Vagina (tissue), 2 donors: ENCODE measurements at regions not wholly inside any gene's neighbourhood (a gene's known extent, or its start where the extent isn't known, plus 50 kb on each side); places are given as distances from the start of the nearest gene placed in this dataset.
"Not testable (repeated sequence)": the region's sequence is repeated elsewhere in the genome, so short reads cannot be mapped to it uniquely, and the experiment has no call there.

Experiments
- DNase-seq, 2 donors: peaks; one replicate each; pipeline ENCODE4 v3.0.0-alpha.2; 2017; ENCODE audit errors: extremely low spot score in 2 of 2
- H3K27ac ChIP-seq: fragments of 200-600 bp; sonication (generic); one replicate; pipeline ENCODE4 v1.5.1; 2019
- H3K27me3 ChIP-seq: fragments of 200-600 bp; sonication (generic); one replicate; pipeline ENCODE4 v1.5.1; 2019
- H3K36me3 ChIP-seq, 2 donors: fragments of 200-600 bp; sonication (generic); one replicate each; pipeline ENCODE4 v1.5.1; 2017 to 2019
- H3K4me1 ChIP-seq: fragments of 200-600 bp; sonication (generic); one replicate; pipeline ENCODE4 v1.5.1; 2019
- H3K4me3 ChIP-seq, 2 donors: fragments of 200-600 bp; sonication (generic); 1 replicate in 1 of 2; 2 replicates in 1 of 2; pipeline ENCODE4 v1.5.1; 2016 to 2019
- H3K9me3 ChIP-seq: fragments of 200-600 bp; sonication (generic); one replicate; pipeline ENCODE4 v1.5.1; 2019
- POLR2A ChIP-seq, 2 donors: fragments of 450-650 bp; IDR thresholded peaks; one replicate each; pipeline ENCODE4 v1.6.1; 2017; ENCODE audit warnings: antibody characterized with exemption in 2 of 2, mild to moderate bottlenecking in 2 of 2, moderate library complexity in 2 of 2
- POLR2AphosphoS5 ChIP-seq, 2 donors: sonication (generic); formaldehyde crosslinking; IDR thresholded peaks; one replicate each; pipeline ENCODE4 v1.9.0; 2017; ENCODE audit warnings: antibody characterized with exemption in 2 of 2, mild to moderate bottlenecking in 2 of 2, low read depth in 1 of 2; ENCODE audit not compliant: insufficient read depth in 1 of 2
- intact Hi-C: fragments of 100-400 bp; cut with DNase I; formaldehyde crosslinking; loops from one replicate; pipeline ENCODE4 v1.15.1; 2023
- TF ChIP-seq, protein P1 (sequence below), 3 experiments: fragments of 450-650 bp in 2 of 3; fragments of 200-600 bp in 1 of 3; sonication (generic) in 1 of 3; IDR thresholded peaks; one replicate each; pipeline ENCODE4 v1.5.1; 2017 to 2019; ENCODE audit warnings: antibody characterized with exemption in 3 of 3, mild to moderate bottlenecking in 2 of 3, moderate library complexity in 2 of 3

DNA sequence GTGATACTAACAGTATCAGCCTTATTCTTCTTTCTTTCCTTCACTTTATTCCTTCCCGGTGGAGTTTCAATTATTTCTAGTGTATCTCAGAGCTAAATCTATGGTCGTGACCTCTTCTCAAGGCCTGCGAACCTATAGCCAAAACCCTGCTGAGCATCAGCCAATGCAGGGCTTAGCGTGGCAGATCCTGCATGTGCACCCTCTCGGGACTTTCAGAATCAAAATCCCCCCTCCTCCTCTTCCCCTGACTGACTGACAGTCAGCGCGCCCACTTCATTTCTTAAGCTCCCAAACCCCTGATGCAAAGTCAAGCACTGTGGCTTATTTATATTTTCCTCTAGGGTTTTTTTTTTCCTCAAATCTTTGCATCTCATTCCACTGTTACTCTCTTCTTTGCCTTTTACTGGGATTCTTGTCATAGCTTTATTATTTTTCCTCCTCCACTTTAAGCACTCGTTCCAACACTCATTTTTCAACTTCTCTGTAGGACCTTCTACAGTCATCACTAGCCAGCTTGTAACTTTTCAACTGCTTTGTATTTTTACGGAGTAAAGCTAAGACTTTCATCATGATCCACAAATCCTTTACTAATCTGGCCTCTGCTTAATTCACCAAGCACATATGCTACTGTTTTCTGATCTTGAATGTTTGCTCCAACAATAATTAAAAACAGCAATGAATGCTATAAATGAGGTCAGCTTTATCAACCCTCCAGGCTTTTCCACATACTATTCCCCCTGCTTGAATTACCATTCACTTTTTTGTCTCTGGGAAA is 896.5 kb upstream of the PIK3C3 start:
- TF ChIP-seq, protein P1, sequence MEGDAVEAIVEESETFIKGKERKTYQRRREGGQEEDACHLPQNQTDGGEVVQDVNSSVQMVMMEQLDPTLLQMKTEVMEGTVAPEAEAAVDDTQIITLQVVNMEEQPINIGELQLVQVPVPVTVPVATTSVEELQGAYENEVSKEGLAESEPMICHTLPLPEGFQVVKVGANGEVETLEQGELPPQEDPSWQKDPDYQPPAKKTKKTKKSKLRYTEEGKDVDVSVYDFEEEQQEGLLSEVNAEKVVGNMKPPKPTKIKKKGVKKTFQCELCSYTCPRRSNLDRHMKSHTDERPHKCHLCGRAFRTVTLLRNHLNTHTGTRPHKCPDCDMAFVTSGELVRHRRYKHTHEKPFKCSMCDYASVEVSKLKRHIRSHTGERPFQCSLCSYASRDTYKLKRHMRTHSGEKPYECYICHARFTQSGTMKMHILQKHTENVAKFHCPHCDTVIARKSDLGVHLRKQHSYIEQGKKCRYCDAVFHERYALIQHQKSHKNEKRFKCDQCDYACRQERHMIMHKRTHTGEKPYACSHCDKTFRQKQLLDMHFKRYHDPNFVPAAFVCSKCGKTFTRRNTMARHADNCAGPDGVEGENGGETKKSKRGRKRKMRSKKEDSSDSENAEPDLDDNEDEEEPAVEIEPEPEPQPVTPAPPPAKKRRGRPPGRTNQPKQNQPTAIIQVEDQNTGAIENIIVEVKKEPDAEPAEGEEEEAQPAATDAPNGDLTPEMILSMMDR (IDR thresholded peaks at IDR 0.05) = no peak
- TF ChIP-seq POLR2AphosphoS5 (IDR thresholded peaks at IDR 0.05; ENCODE audit: insufficient read depth in 1 of 2, low read depth in 1 of 2) (no peak), POLR2A (IDR thresholded peaks at IDR 0.05) (no peak)
- DNase-seq = no peak
- no peaks in the 10 kb centered on the region for H3K36me3 ChIP-seq
- intact Hi-C loops = no loop called here
- no peaks in the 10 kb centered on the region for H3K9me3 ChIP-seq
- H3K4me3 ChIP-seq = no peak overlapping the region
- no peaks in the 10 kb centered on the region for H3K4me1 ChIP-seq
- H3K27ac ChIP-seq = no peak overlapping the region
- H3K27me3 ChIP-seq = no peaks in the 10 kb centered on the region

- no peak for DNase-seq
- no peaks in the 10 kb centered on the region for H3K27me3 ChIP-seq
- intact Hi-C loops = no loop called here
- no peak overlapping the region for H3K4me3 ChIP-seq
- H3K4me1 ChIP-seq = no peaks in the 10 kb centered on the region
- no peaks in the 10 kb centered on the region for H3K36me3 ChIP-seq
- H3K27ac ChIP-seq = no peak overlapping the region
- H3K9me3 ChIP-seq = no peaks in the 10 kb centered on the region
- TF ChIP-seq POLR2AphosphoS5 (IDR thresholded peaks at IDR 0.05; ENCODE audit: insufficient read depth in 1 of 2, low read depth in 1 of 2) (no peak), POLR2A (IDR thresholded peaks at IDR 0.05) (no peak)
- TF ChIP-seq, protein P1 (IDR thresholded peaks at IDR 0.05) = no peak
Observed at GRCh38 chr18:41052625-41053024, 902.4 kb upstream of the PIK3C3 start.

GRCh38 chr18:41046250-41046649 is 908.8 kb upstream of the PIK3C3 start:
- H3K4me1 ChIP-seq, DNase-seq, H3K27ac ChIP-seq, intact Hi-C loops, H3K4me3 ChIP-seq, H3K36me3 ChIP-seq, H3K27me3 ChIP-seq, H3K9me3 ChIP-seq: not testable (repeated sequence)

GRCh38 chr18:41043876-41044275 is 911.2 kb upstream of the PIK3C3 start:
- TF ChIP-seq POLR2A (IDR thresholded peaks at IDR 0.05) = no peak
- TF ChIP-seq, protein P1 (IDR thresholded peaks at IDR 0.05) = no peak
- TF ChIP-seq POLR2AphosphoS5 (IDR thresholded peaks at IDR 0.05; ENCODE audit: insufficient read depth in 1 of 2, low read depth in 1 of 2) = no peak
- DNase-seq = no peak
- intact Hi-C loops = no loop called here

DNA sequence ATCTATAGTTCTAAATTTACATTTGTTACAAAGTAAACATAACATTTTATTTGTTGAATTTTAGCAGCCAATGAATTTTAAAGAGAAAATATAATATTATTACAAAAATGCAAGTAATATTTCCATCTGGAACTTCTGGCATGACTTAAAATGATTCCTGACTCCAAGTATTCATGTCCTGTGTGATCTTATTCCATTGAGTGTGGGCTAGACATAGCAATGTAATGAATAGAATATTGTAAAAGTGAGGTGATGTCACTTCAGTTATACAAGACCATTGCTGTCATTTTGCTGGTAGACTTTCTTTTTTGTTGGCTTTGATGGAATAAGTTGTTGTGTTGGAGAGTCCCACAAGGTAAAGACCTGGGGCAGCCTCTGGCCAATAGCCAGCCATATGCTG is 912.2 kb upstream of the PIK3C3 start:
- Histone ChIP-seq H3K9me3 (no peaks in the 10 kb centered on the region), H3K27me3 (no peaks in the 10 kb centered on the region), H3K4me3 (no peak overlapping the region), H3K27ac (no peak overlapping the region), H3K4me1 (no peaks in the 10 kb centered on the region), H3K36me3 (no peaks in the 10 kb centered on the region)
- intact Hi-C loops = no loop called here
- DNase-seq = no peak
- TF ChIP-seq POLR2AphosphoS5 (IDR thresholded peaks at IDR 0.05; ENCODE audit: insufficient read depth in 1 of 2, low read depth in 1 of 2) (no peak), POLR2A (IDR thresholded peaks at IDR 0.05) (no peak)
- TF ChIP-seq, protein P1 (IDR thresholded peaks at IDR 0.05) = no peak

More at GRCh38 chr18:41043876-41044275, 911.2 kb upstream of the PIK3C3 start:
- no peaks in the 10 kb centered on the region for H3K36me3 ChIP-seq
- no peaks in the 10 kb centered on the region for H3K4me1 ChIP-seq
- no peaks in the 10 kb centered on the region for H3K27me3 ChIP-seq
- no peak overlapping the region for H3K4me3 ChIP-seq
- no peak overlapping the region for H3K27ac ChIP-seq
- H3K9me3 ChIP-seq = no peaks in the 10 kb centered on the region
